ENCODE measurements at regions not wholly inside any gene's neighbourhood (a gene's known extent, or its start where the extent isn't known, plus 50 kb on each side); places are given as distances from the start of the nearest gene placed in this dataset.

GRCh38 chr18:76080430-76080829 lies 414.6 kb downstream of the ZNF516 start:
- TF ChIP-seq CTCF (IDR thresholded peaks at IDR 0.05; ENCODE audit: insufficient read depth, low read length, poor library complexity, severe bottlenecking) = no peak
- no peaks in the 10 kb centered on the region for H3K27me3 ChIP-seq (replicated peaks; ENCODE audit: control insufficient read depth, insufficient read depth, low read length)

GRCh38 chr18:76075777-76076176 lies 419.3 kb downstream of the ZNF516 start:
- no peaks in the 10 kb centered on the region for H3K27me3 ChIP-seq (replicated peaks; ENCODE audit: control insufficient read depth, insufficient read depth, low read length)
- H3K4me3 ChIP-seq (replicated peaks; ENCODE audit: low read depth, low read length) = no peak overlapping the region
- DNase-seq (ENCODE audit: extremely low read depth, insufficient read length) = no peak
- H3K36me3 ChIP-seq (ENCODE audit: control insufficient read depth, insufficient read depth, low read length) = no peaks in the 10 kb centered on the region
- no peak for TF ChIP-seq CTCF (IDR thresholded peaks at IDR 0.05; ENCODE audit: insufficient read depth, low read length, poor library complexity, severe bottlenecking)

More at GRCh38 chr18:76080430-76080829, 414.6 kb downstream of the ZNF516 start:
- Histone ChIP-seq H3K36me3 (ENCODE audit: control insufficient read depth, insufficient read depth, low read length) (no peaks in the 10 kb centered on the region), H3K4me3 (replicated peaks; ENCODE audit: low read depth, low read length) (no peak overlapping the region)
- no peak for DNase-seq (ENCODE audit: extremely low read depth, insufficient read length)

GRCh38 chr18:76064998-76065397 lies 430.0 kb downstream of the ZNF516 start:
- DNase-seq (ENCODE audit: extremely low read depth, insufficient read length) = no peak

GRCh38 chr18:76058146-76058545 lies 436.9 kb downstream of the ZNF516 start:
- DNase-seq (ENCODE audit: extremely low read depth, insufficient read length) = no peak

More at GRCh38 chr18:76064998-76065397, 430.0 kb downstream of the ZNF516 start:
- no peak for TF ChIP-seq CTCF (IDR thresholded peaks at IDR 0.05; ENCODE audit: insufficient read depth, low read length, poor library complexity, severe bottlenecking)
- no peaks in the 10 kb centered on the region for H3K27me3 ChIP-seq (replicated peaks; ENCODE audit: control insufficient read depth, insufficient read depth, low read length)
- H3K36me3 ChIP-seq (ENCODE audit: control insufficient read depth, insufficient read depth, low read length) = no peaks in the 10 kb centered on the region
- H3K4me3 ChIP-seq (replicated peaks; ENCODE audit: low read depth, low read length) = no peak overlapping the region

GRCh38 chr18:76057386-76057785 lies 437.7 kb downstream of the ZNF516 start:
- no peak for TF ChIP-seq CTCF (IDR thresholded peaks at IDR 0.05; ENCODE audit: insufficient read depth, low read length, poor library complexity, severe bottlenecking)

More at GRCh38 chr18:76058146-76058545, 436.9 kb downstream of the ZNF516 start:
- Histone ChIP-seq H3K27me3 (replicated peaks; ENCODE audit: control insufficient read depth, insufficient read depth, low read length) (no peaks in the 10 kb centered on the region), H3K4me3 (replicated peaks; ENCODE audit: low read depth, low read length) (no peak overlapping the region), H3K36me3 (ENCODE audit: control insufficient read depth, insufficient read depth, low read length) (no peaks in the 10 kb centered on the region)
- no peak for TF ChIP-seq CTCF (IDR thresholded peaks at IDR 0.05; ENCODE audit: insufficient read depth, low read length, poor library complexity, severe bottlenecking)

More at GRCh38 chr18:76057386-76057785, 437.7 kb downstream of the ZNF516 start:
- Histone ChIP-seq H3K4me3 (replicated peaks; ENCODE audit: low read depth, low read length) (no peak overlapping the region), H3K36me3 (ENCODE audit: control insufficient read depth, insufficient read depth, low read length) (no peaks in the 10 kb centered on the region), H3K27me3 (replicated peaks; ENCODE audit: control insufficient read depth, insufficient read depth, low read length) (no peaks in the 10 kb centered on the region)
- DNase-seq (ENCODE audit: extremely low read depth, insufficient read length) = no peak
